Activated B cell treated with CpG ODN at 0.5 μM for 24 hours (primary cell): ENCODE measurements at regions not wholly inside any gene's neighbourhood (a gene's known extent, or its start where the extent isn't known, plus 50 kb on each side); places are given as distances from the start of the nearest gene placed in this dataset.

Source experiments
- ATAC-seq: fragments of 200-7000 bp; cut with Tn5 transposase; one replicate; pipeline ENCODE4 v1.10.0; 2021; ENCODE audit warnings: low read depth, mild to moderate bottlenecking, moderate library complexity
- CTCF ChIA-PET: fragments of 350-600 bp; sonication (Branson Sonifier 250); formaldehyde crosslinking; loops from one replicate; lab custom pipeline; 2021; ENCODE audit warnings: antibody characterized with exemption; lab: Charles Lee
- POLR2A ChIA-PET: fragments of 350-600 bp; sonication (Branson Sonifier 250); formaldehyde crosslinking; loops from one replicate; lab custom pipeline; 2021; ENCODE audit warnings: antibody characterized with exemption; lab: Charles Lee
- DNase-seq: peaks from one replicate; pipeline ENCODE4 v3.0.0; 2022
- H3K27ac Mint-ChIP-seq: one replicate; pipeline ENCODE4 v1.8.0; 2020; ENCODE audit warnings: mixed read lengths
- H3K27me3 Mint-ChIP-seq: one replicate; pipeline ENCODE4 v1.8.0; 2021; ENCODE audit warnings: mixed read lengths
- H3K36me3 Mint-ChIP-seq: one replicate; pipeline ENCODE4 v1.8.0; 2021; ENCODE audit warnings: low read depth, mixed read lengths
- H3K4me1 Mint-ChIP-seq: one replicate; pipeline ENCODE4 v1.8.0; 2021; ENCODE audit warnings: mixed read lengths
- H3K4me3 Mint-ChIP-seq: one replicate; pipeline ENCODE4 v1.8.0; 2020; ENCODE audit warnings: mild to moderate bottlenecking, mixed read lengths
- H3K9me3 Mint-ChIP-seq: one replicate; pipeline ENCODE4 v1.8.0; 2020; ENCODE audit warnings: mixed read lengths
- intact Hi-C: fragments of 100-400 bp; cut with micrococcal nuclease; formaldehyde crosslinking; loops from one replicate; pipeline ENCODE4 v1.15.1; 2024
- TF ChIP-seq, protein P1 (sequence below): fragments of 200-600 bp; IDR thresholded peaks from one replicate; pipeline ENCODE4 v1.8.0; 2022; ENCODE audit warnings: antibody characterized with exemption, mild to moderate bottlenecking

DNA sequence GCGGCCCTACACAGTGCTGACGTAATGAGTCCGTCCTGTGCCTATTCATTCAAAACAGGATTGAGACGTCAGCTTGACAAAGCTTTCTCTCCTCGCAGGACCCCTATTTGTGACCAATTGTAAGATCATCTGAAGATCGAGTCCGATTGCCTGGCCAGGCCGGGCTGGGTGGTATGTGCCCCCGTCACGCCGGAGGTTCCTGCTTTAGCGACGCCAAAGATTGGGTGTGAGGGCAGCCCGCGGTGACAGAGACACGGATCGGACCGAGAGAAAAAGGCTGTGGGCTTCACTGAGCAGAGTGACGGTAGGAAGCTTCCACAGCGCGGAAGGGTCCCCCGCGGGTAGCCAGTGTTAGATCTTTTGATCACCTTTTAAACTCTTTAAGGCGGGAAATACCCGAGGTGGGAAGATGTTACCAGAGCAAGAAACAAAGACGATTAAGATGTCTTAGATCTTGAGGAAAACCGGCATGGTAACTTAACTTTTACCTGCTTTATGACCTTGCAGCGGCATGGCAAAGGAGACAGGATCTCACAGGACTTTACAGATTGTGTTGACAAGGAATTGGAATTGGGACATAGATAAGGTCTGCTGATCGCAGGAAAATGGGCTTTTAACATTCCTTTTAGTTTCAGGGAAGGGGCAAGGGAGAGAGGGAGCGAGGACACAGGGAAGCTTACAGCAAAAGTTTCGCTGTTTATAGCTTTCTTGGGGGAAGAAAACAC, 220.0 kb downstream of the METTL4 start:
- intact Hi-C loops = no loop called here
- H3K27ac Mint-ChIP-seq = no peak overlapping the region
- CTCF ChIA-PET = no interaction called here
- H3K4me3 Mint-ChIP-seq = no peak overlapping the region
- no peaks in the 10 kb centered on the region for H3K9me3 Mint-ChIP-seq
- no peaks in the 10 kb centered on the region for H3K36me3 Mint-ChIP-seq
- no peaks in the 10 kb centered on the region for H3K4me1 Mint-ChIP-seq
- TF ChIP-seq, protein P1, sequence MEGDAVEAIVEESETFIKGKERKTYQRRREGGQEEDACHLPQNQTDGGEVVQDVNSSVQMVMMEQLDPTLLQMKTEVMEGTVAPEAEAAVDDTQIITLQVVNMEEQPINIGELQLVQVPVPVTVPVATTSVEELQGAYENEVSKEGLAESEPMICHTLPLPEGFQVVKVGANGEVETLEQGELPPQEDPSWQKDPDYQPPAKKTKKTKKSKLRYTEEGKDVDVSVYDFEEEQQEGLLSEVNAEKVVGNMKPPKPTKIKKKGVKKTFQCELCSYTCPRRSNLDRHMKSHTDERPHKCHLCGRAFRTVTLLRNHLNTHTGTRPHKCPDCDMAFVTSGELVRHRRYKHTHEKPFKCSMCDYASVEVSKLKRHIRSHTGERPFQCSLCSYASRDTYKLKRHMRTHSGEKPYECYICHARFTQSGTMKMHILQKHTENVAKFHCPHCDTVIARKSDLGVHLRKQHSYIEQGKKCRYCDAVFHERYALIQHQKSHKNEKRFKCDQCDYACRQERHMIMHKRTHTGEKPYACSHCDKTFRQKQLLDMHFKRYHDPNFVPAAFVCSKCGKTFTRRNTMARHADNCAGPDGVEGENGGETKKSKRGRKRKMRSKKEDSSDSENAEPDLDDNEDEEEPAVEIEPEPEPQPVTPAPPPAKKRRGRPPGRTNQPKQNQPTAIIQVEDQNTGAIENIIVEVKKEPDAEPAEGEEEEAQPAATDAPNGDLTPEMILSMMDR = no peak
- ATAC-seq = no peak
- no peaks in the 10 kb centered on the region for H3K27me3 Mint-ChIP-seq
- POLR2A ChIA-PET = no interaction called here
- no peak for DNase-seq

DNA sequence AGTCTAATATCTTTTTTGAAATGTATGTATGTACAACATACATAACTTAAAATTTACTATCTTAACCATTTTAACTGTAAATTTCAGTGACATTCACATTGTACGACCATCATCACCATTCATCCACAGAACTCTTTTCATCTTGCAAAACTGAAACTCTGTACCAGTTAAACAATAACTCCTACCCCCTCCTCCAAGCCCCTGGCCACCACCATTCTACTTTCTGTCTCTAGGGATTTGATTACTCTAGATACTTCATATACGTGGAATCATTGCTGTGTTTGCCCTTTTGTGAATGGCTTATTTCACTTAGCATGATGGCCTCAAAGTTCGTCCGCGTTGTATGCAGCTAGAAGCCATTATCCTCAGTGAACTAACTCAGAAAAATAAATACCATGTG, 217.0 kb downstream of the METTL4 start:
- intact Hi-C loops = no loop called here
- POLR2A ChIA-PET = no interaction called here

DNA sequence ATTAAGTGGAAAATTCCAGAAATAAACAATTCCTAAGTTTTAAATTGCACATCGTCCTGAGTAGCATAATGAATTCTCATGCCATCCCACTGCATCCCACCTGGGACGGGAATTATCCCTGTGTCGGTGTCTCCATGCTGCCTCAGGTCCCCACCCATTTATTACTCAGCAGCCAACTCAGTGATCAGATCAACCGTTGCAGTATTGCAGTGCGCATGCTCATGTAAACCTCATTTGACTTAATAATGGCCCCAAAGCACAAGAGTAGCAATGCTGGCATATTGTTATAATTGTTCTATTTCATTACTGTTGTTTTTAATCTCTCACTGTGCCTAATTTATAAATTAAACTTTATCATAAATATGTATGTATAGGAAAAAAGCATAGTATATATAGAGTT, 214.4 kb downstream of the METTL4 start:
- Mint-ChIP-seq H3K4me1 (no peaks in the 10 kb centered on the region), H3K4me3 (no peak overlapping the region), H3K27ac (no peak overlapping the region), H3K27me3 (no peaks in the 10 kb centered on the region), H3K9me3 (no peaks in the 10 kb centered on the region), H3K36me3 (no peaks in the 10 kb centered on the region)
- POLR2A ChIA-PET = no interaction called here
- intact Hi-C loops = no loop called here
- DNase-seq (no peak), ATAC-seq (no peak)
- TF ChIP-seq, protein P1 = no peak
- CTCF ChIA-PET = no interaction called here

More for the DNA sequence above, 217.0 kb downstream of the METTL4 start:
- H3K4me3 Mint-ChIP-seq = no peak overlapping the region
- TF ChIP-seq, protein P1 = no peak
- no peak overlapping the region for H3K27ac Mint-ChIP-seq
- no peak for ATAC-seq
- DNase-seq = no peak
- CTCF ChIA-PET = no interaction called here
- no peaks in the 10 kb centered on the region for H3K36me3 Mint-ChIP-seq
- no peaks in the 10 kb centered on the region for H3K4me1 Mint-ChIP-seq
- no peaks in the 10 kb centered on the region for H3K9me3 Mint-ChIP-seq
- H3K27me3 Mint-ChIP-seq = no peaks in the 10 kb centered on the region

DNA sequence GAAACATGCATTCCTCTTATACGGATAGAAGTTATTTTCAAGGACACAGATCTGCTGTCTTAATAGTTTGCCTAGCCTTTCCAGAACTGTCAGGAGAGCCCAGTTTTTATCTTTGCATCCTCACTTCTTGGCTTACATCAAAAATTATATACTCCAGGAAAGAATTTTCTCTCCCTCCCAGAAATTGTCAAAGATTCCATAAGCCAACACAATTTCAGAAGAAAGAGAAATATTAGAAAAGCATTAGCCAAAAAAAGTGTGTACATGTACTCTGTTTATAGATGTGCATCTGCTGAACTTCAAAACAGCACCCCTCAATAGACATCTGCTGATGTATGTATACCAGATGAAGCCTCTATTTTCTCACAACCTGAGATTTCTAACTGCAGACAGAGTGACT, 210.4 kb downstream of the METTL4 start:
- Mint-ChIP-seq H3K9me3 (no peaks in the 10 kb centered on the region), H3K27me3 (no peaks in the 10 kb centered on the region), H3K27ac (no peak overlapping the region), H3K4me3 (no peak overlapping the region), H3K36me3 (no peaks in the 10 kb centered on the region), H3K4me1 (no peaks in the 10 kb centered on the region)
- ATAC-seq (no peak), DNase-seq (no peak)
- POLR2A ChIA-PET = no interaction called here
- intact Hi-C loops = no loop called here
- CTCF ChIA-PET = no interaction called here
- TF ChIP-seq, protein P1 = no peak

DNA sequence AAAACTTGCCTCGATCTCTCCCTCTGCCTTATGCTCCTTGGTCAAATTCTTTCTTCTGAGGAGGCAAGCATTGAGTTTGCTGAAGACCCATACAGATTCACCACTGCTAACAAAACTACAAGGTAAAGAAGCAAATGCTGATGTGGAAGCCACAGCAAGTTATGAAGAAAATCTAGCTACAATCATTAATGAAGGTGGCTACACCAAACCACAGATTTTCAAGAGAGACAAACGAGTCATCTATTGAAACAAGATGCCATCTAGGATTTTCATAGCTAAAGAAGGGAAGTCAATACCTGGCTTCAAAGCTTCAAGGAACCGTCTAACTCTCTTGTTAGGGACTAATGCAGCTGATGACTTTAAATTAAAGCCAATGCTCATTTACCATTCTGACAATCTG, 203.2 kb downstream of the METTL4 start:
- Mint-ChIP-seq H3K9me3 (peaks cover 2% of the 10 kb centered on the region), H3K4me1 (no peaks in the 10 kb centered on the region), H3K27me3 (peaks cover 14% of the 10 kb centered on the region), H3K36me3 (no peaks in the 10 kb centered on the region), H3K27ac (no peak overlapping the region), H3K4me3 (no peak overlapping the region)
- TF ChIP-seq, protein P1 = no peak
- intact Hi-C loops = no loop called here
- CTCF ChIA-PET = no interaction called here
- ATAC-seq (no peak), DNase-seq (no peak)
- POLR2A ChIA-PET = no interaction called here
